GM12873 (cell line): ENCODE measurements at regions not wholly inside any gene's neighbourhood (a gene's known extent, or its start where the extent isn't known, plus 50 kb on each side); places are given as distances from the start of the nearest gene placed in this dataset.

Experiments used
- TF ChIP-seq, protein P1 (sequence below): IDR thresholded peaks from 2 replicates; pipeline ENCODE4 v1.5.1; 2012; ENCODE audit warnings: low read depth, mild to moderate bottlenecking, moderate library complexity, low read length, control low read depth; ENCODE audit not compliant: insufficient read depth; ENCODE audit errors: missing control alignments

DNA sequence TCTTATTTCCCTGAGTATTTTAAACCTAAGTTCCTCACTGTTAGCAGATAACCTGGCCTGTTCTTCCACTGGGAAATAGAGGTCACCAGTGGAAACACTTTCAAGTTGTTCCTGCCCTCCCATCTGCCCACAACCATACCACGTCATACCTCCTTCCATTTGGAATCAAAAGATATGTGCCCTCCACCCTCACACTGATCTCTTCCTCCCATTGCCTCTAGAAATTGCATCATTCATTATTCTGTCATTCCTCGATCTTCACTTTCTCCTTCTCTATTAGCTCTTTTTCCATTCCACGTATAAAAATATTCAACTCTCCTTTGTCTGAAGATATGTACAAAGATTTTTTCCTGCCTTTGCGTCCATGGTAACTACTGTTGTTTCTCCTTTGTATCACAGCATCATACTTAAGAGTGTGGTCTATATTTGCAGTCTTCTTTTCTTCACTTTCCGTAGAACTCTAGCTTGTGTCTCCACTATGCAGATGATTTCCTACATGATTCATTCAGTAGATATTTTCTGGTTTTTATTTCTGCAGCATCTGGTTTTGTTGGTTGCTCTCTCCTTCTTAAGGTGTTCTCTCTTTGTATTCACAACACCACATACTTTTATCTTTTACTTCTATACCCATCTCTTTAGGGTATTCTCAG lies 312.3 kb downstream of the REEP3 start:
- TF ChIP-seq, protein P1, sequence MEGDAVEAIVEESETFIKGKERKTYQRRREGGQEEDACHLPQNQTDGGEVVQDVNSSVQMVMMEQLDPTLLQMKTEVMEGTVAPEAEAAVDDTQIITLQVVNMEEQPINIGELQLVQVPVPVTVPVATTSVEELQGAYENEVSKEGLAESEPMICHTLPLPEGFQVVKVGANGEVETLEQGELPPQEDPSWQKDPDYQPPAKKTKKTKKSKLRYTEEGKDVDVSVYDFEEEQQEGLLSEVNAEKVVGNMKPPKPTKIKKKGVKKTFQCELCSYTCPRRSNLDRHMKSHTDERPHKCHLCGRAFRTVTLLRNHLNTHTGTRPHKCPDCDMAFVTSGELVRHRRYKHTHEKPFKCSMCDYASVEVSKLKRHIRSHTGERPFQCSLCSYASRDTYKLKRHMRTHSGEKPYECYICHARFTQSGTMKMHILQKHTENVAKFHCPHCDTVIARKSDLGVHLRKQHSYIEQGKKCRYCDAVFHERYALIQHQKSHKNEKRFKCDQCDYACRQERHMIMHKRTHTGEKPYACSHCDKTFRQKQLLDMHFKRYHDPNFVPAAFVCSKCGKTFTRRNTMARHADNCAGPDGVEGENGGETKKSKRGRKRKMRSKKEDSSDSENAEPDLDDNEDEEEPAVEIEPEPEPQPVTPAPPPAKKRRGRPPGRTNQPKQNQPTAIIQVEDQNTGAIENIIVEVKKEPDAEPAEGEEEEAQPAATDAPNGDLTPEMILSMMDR: no peak

DNA sequence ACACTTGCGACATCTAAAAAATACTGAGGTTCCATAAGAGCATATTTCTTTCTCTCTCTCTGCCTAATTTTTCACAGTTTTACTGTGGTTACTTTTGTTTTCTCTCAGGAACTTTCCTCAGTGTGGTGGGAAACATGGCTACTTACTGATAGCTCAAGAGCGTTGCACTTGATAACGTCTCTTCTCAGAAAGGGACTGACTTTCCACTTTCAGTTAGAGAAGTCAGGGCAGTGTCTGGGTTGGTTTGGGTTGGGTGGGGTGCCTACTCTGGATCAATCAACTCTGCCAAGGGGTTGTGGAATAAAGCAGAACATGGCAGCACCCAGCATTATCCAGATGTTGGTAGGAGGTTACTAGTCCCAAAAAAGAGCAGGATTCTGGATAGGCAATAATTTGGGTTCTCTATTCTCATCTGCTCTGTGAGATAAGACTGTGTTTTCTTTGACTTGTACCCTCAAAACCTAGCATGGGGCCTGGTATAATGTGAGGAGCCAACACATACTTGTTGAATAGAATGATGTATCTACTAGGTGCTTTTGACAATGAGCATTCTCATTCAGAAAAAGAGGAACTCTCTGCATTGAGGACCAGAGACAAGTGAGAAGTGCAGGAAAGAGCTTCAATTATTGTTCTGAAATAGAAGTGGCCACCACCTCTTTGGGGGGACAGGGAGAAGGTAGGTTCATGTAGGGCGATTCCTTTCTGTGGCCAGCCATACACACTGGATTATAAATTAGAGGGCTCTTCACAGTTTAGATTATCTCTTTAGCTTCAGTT lies 315.7 kb downstream of the REEP3 start:
- TF ChIP-seq, protein P1: no peak

DNA sequence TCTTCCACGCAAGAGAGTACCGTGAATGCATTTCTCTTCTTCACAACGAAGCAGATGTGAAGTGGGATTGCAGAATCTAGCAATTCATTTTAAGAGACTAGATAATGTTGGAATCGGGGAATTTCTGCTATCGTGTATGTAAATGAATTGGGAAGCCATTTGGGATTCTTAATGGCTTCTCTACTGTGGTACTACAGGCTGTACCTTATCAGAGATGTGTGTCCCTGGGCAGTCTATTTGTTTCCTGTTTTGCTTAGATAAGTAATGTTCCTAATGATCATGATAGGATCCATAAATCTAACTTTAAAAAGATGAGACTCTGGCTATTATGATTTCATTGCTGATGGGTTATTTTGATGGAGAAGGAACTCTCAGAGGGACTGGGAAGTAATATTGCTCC lies 320.6 kb downstream of the REEP3 start:
- TF ChIP-seq, protein P1: no peak

DNA sequence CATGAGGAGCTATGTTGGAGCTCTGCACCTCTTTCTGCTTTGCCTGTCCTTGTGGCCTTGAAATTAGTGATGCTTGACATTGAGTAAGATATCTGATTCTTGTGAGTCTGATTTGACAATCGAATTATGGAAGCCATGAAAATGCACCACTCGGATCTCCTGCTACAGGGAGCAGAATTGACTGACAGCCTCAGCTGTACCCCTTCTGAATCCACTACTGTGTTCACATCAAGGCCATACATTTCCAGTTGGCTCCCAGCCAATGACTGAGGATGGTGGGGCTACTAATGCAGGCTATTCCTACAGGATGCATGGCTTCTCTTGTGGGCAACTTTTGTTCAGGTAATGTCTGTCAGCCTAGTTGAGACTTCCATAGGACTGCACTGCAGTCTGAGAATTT lies 321.9 kb downstream of the REEP3 start:
- TF ChIP-seq, protein P1: no peak

DNA sequence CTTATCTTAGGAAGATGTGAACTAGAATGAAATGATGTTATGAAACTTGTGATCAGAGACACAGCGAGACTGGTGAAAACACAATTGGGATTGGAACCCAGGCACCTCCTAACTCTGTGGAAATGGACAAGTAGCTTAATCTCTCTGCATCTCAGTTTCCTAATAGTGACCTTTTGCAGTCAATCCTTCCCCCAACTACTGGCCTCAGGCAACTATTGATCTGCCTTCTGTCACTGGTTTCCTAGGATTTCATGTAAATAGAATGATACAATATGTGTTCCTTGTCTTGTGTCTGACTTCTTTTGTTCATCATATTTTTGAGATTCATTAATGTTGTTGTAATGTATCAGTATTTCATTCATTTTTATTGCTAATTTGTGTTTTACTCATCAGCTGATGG lies 341.7 kb downstream of the REEP3 start:
- TF ChIP-seq, protein P1: no peak

DNA sequence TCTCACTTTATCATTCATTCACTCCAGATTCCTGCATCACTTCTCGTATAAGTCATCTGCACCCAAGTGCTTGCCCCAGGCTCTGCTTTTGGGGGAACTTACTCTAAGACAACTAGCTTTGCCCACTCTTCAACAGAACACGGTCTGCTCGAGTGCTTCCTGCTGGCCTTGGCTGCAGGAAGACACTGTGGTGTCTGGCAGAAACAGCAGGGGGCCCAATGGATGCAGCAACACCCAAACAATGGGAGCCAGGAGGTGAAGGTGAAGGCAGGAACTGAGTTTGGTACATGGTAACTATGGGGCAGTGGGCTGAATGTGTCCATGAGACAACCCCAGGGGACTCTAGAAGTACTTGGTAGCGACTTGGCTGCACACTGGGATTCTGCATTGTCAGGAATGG lies 344.0 kb downstream of the REEP3 start:
- TF ChIP-seq, protein P1: no peak

DNA sequence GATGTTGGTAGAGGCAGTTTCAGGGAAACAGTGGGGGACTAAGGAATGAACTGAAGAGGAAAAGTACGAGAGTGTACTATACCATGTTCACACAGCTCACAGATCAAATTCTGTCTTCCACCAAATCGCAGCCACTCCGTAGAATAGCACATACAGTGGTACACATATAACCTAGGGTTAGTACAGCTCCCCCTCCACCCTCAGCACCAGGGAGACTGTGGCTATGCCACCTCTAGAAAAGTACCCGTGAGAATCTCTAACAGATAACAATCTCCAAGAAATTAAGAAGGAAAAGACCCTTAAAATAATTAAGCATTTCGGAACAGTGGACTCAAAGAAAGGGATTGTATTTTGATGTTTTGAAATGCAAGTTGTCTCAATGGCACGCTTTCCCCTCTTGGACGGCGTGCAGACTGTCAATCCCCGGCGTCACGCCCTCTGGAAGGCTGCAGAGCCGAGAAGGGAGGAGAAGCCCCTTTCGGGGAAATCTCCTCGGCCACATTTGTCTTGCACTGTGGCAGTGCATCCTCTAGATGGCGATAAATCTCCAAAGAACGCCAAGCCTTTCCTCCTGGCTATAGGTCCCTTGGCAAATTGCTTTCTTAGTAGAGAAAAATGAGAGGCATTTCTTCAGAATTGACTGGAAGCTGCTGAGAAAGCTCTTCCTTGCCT lies 345.0 kb downstream of the REEP3 start:
- TF ChIP-seq, protein P1: peak; percentile 91
